IMR-90 (cell line): ENCODE measurements at regions not wholly inside any gene's neighbourhood (a gene's known extent, or its start where the extent isn't known, plus 50 kb on each side); places are given as distances from the start of the nearest gene placed in this dataset.
A peak's percentile ranks its signal among the peaks of the same experiment; 100 is the strongest.

Experiments
- ATAC-seq: fragments of 200-7000 bp; cut with Tn5 transposase; 2 replicates; pipeline ENCODE4 v1.9.1; 2020; ENCODE audit warnings: low read depth, mild to moderate bottlenecking, moderate library complexity
- BruUV-seq: library from RNA; stranded (reverse); fragments of 400-500 nt; replicated peaks from 2 replicates; lab custom pipeline; 2021; lab: Mats Ljungman, UMichigan
- CTCF ChIA-PET: fragments of 300-600 bp; formaldehyde crosslinking; extraction: SDS; loops from one replicate; lab custom pipeline; 2021; ENCODE audit warnings: antibody characterized with exemption; lab: Yijun Ruan, JAX
- POLR2A ChIA-PET: fragments of 300-600 bp; sonication (Branson Sonifier 250); formaldehyde crosslinking; loops from one replicate; lab custom pipeline; 2022; ENCODE audit warnings: antibody characterized with exemption; ENCODE audit not compliant: unreplicated experiment; lab: Charles Lee
- DNase-seq: peaks from one replicate; pipeline ENCODE4 v3.0.0; 2013
- H2AFZ ChIP-seq: replicated peaks from 2 replicates; pipeline ENCODE3; 2013; ENCODE audit warnings: low read length, mild to moderate bottlenecking; ENCODE audit not compliant: poor library complexity
- H2AK5ac ChIP-seq: 2 replicates; pipeline ENCODE4 v1.6.1; 2013; ENCODE audit warnings: low read depth, low read length, inconsistent platforms
- H2AK9ac ChIP-seq: replicated peaks from 2 replicates; pipeline ENCODE3; 2013; ENCODE audit warnings: mild to moderate bottlenecking, low read depth, low read length, moderate library complexity; ENCODE audit not compliant: poor library complexity
- H2BK120ac ChIP-seq: 2 replicates; pipeline ENCODE4 v1.6.1; 2013; ENCODE audit warnings: low read depth, low read length, inconsistent platforms
- H2BK15ac ChIP-seq: 3 replicates; pipeline ENCODE4 v1.6.1; 2013; ENCODE audit warnings: low read depth, low read length, inconsistent platforms
- H2BK20ac ChIP-seq: 2 replicates; pipeline ENCODE4 v1.6.1; 2013; ENCODE audit warnings: low read depth, mild to moderate bottlenecking, inconsistent platforms, low read length, moderate library complexity
- H2BK5ac ChIP-seq: 2 replicates; pipeline ENCODE4 v1.6.1; 2013; ENCODE audit warnings: mild to moderate bottlenecking, low read depth, low read length, inconsistent platforms; ENCODE audit not compliant: poor library complexity, severe bottlenecking
- H3K14ac ChIP-seq: replicated peaks from 2 replicates; pipeline ENCODE4 v1.6.1; 2013; ENCODE audit warnings: low read depth, low read length, inconsistent platforms
- H3K18ac ChIP-seq: 2 replicates; pipeline ENCODE4 v1.6.1; 2013; ENCODE audit warnings: low read depth, low read length, control low read depth
- H3K23ac ChIP-seq: 2 replicates; pipeline ENCODE4 v1.6.1; 2013; ENCODE audit warnings: low read depth, low read length, inconsistent platforms
- H3K27ac ChIP-seq: 2 replicates; pipeline ENCODE4 v1.5.1; 2013; ENCODE audit warnings: mild to moderate bottlenecking, control low read depth, low read length; ENCODE audit not compliant: insufficient read depth
- H3K27me3 ChIP-seq: 2 replicates; pipeline ENCODE4 v1.6.1; 2013; ENCODE audit warnings: low read length; ENCODE audit not compliant: control insufficient read depth, insufficient read depth
- H3K36me3 ChIP-seq: 2 replicates; pipeline ENCODE4 v1.6.1; 2013; ENCODE audit warnings: low read length, mixed read lengths; ENCODE audit not compliant: control insufficient read depth, insufficient read depth
- H3K4ac ChIP-seq: 2 replicates; pipeline ENCODE4 v1.6.1; 2013; ENCODE audit warnings: low read depth, low read length, inconsistent platforms
- H3K4me1 ChIP-seq: 2 replicates; pipeline ENCODE4 v1.6.1; 2013; ENCODE audit warnings: low read length, mixed read lengths; ENCODE audit not compliant: control insufficient read depth, insufficient read depth
- H3K4me2 ChIP-seq: 2 replicates; pipeline ENCODE4 v1.6.1; 2013; ENCODE audit warnings: low read depth, mild to moderate bottlenecking, control low read depth, low read length, moderate library complexity
- H3K4me3 ChIP-seq: 2 replicates; pipeline ENCODE4 v1.5.1; 2013; ENCODE audit warnings: low read depth, mild to moderate bottlenecking, control low read depth, low read length, moderate library complexity; ENCODE audit not compliant: insufficient read depth
- H3K56ac ChIP-seq: 2 replicates; pipeline ENCODE4 v1.6.1; 2013; ENCODE audit warnings: low read length, inconsistent platforms; ENCODE audit not compliant: insufficient read depth; ENCODE audit errors: extremely low read depth
- H3K79me1 ChIP-seq, 2 experiments: 2 replicates each; pipeline ENCODE4 v1.6.1; 2013; ENCODE audit warnings: low read length in 2 of 2, inconsistent platforms in 1 of 2, low read depth in 1 of 2
- H3K9ac ChIP-seq: 2 replicates; pipeline ENCODE4 v1.6.1; 2013; ENCODE audit warnings: low read depth, low read length, control low read depth
- H3K9me1 ChIP-seq: 2 replicates; pipeline ENCODE4 v1.6.1; 2013; ENCODE audit warnings: low read length, inconsistent platforms; ENCODE audit not compliant: insufficient read depth
- H3K9me3 ChIP-seq: 2 replicates; pipeline ENCODE4 v1.6.1; 2013; ENCODE audit warnings: low read length; ENCODE audit not compliant: control insufficient read depth, insufficient read depth
- H4K20me1 ChIP-seq: 2 replicates; pipeline ENCODE4 v1.6.1; 2013; ENCODE audit warnings: low read length, inconsistent platforms; ENCODE audit not compliant: insufficient read depth
- H4K5ac ChIP-seq: 2 replicates; pipeline ENCODE4 v1.6.1; 2013; ENCODE audit warnings: mild to moderate bottlenecking, low read depth, low read length, control low read depth
- H4K8ac ChIP-seq, 2 experiments: 2 replicates each; pipeline ENCODE4 v1.6.1; 2013; ENCODE audit warnings: low read depth in 2 of 2, low read length in 2 of 2, control low read depth in 1 of 2, inconsistent platforms in 1 of 2
- H4K91ac ChIP-seq: 2 replicates; pipeline ENCODE4 v1.6.1; 2013; ENCODE audit warnings: low read depth, low read length, inconsistent platforms; ENCODE audit not compliant: insufficient read depth
- BHLHE40 ChIP-seq: fragments of 150-350 bp; IDR thresholded peaks from 2 replicates; pipeline ENCODE4 v1.6.1; 2016; ENCODE audit warnings: mild to moderate bottlenecking, low read depth, low read length
- CEBPB ChIP-seq: IDR thresholded peaks from 2 replicates; pipeline ENCODE4 v1.6.1; 2012; ENCODE audit warnings: low read depth, low read length, improper control_type of control experiment
- CHD1 ChIP-seq: IDR thresholded peaks from 2 replicates; pipeline ENCODE4 v1.6.1; 2012; ENCODE audit warnings: low read depth, low read length, improper control_type of control experiment
- CTCF ChIP-seq: conservative IDR thresholded peaks from 2 replicates; pipeline ENCODE4 v1.5.1; 2012; ENCODE audit warnings: mild to moderate bottlenecking, low read depth, low read length, improper control_type of control experiment
- ELK1 ChIP-seq: fragments of 150-350 bp; IDR thresholded peaks from 2 replicates; pipeline ENCODE4 v1.6.1; 2016; ENCODE audit warnings: low read depth, mild to moderate bottlenecking, low read length, moderate library complexity, borderline replicate concordance
- FOS ChIP-seq: fragments of 150-350 bp; IDR thresholded peaks from 2 replicates; pipeline ENCODE4 v1.6.1; 2016; ENCODE audit warnings: low read depth, low read length
- MAFK ChIP-seq: IDR thresholded peaks from 2 replicates; pipeline ENCODE4 v1.6.1; 2012; ENCODE audit warnings: low read depth, low read length, improper control_type of control experiment
- MAZ ChIP-seq: IDR thresholded peaks from 2 replicates; pipeline ENCODE4 v1.6.1; 2012; ENCODE audit warnings: low read depth, mild to moderate bottlenecking, low read length, improper control_type of control experiment, moderate library complexity, borderline replicate concordance
- MXI1 ChIP-seq: IDR thresholded peaks from 2 replicates; pipeline ENCODE4 v1.6.1; 2012; ENCODE audit warnings: low read depth, mild to moderate bottlenecking, low read length, moderate library complexity, borderline replicate concordance
- NFE2L2 ChIP-seq: fragments of 150-350 bp; IDR thresholded peaks from 2 replicates; pipeline ENCODE4 v1.6.1; 2016; ENCODE audit warnings: low read depth, mild to moderate bottlenecking, low read length
- POLR2A ChIP-seq: IDR thresholded peaks from 2 replicates; pipeline ENCODE4 v1.6.1; 2012; ENCODE audit warnings: mild to moderate bottlenecking, low read depth, low read length
- RAD21 ChIP-seq: IDR thresholded peaks from 2 replicates; pipeline ENCODE4 v1.6.1; 2012; ENCODE audit warnings: low read length, improper control_type of control experiment
- RCOR1 ChIP-seq: IDR thresholded peaks from 2 replicates; pipeline ENCODE4 v1.6.1; 2012; ENCODE audit warnings: mild to moderate bottlenecking, low read length, improper control_type of control experiment; ENCODE audit not compliant: insufficient replicate concordance
- RFX5 ChIP-seq: IDR thresholded peaks from 2 replicates; pipeline ENCODE4 v1.8.0; 2012; ENCODE audit warnings: low read depth, mild to moderate bottlenecking, low read length, moderate library complexity
- SMC3 ChIP-seq: fragments of 150-350 bp; IDR thresholded peaks from 2 replicates; pipeline ENCODE4 v1.6.1; 2016; ENCODE audit warnings: low read depth, mild to moderate bottlenecking, antibody characterized with exemption, low read length, moderate library complexity
- USF2 ChIP-seq: fragments of 150-350 bp; IDR thresholded peaks from 2 replicates; pipeline ENCODE4 v1.6.1; 2017; ENCODE audit warnings: mild to moderate bottlenecking, antibody characterized with exemption, low read length, low read depth
- WGBS, 2 experiments: methylation state at CpG; one replicate each; pipeline versions ENCODE4 v1.1.5 to v1.1.7; 2013; ENCODE audit warnings: missing lambda C conversion rate in 2 of 2; ENCODE audit not compliant: insufficient read length in 1 of 2; ENCODE audit errors: extremely low coverage in 2 of 2; 5-methylcytosine and 5-hydroxymethylcytosine counted together
- dilution Hi-C: fragments of 300-500 bp; cut with HindIII; formaldehyde crosslinking; loops from one replicate; pipeline ENCODE4 v1.14.3; 2018; ENCODE audit warnings: low sequenced_read_pairs; ENCODE audit not compliant: unreplicated experiment
- in situ Hi-C: fragments of 300-500 bp; cut with MboI; formaldehyde crosslinking; loops from 3 replicates; pipeline ENCODE4 v1.14.3; 2019; ENCODE audit warnings: low sequenced_read_pairs, inconsistent platforms, mixed read lengths
- intact Hi-C: fragments of 100-400 bp; cut with micrococcal nuclease; formaldehyde crosslinking; loops from 2 replicates; pipeline ENCODE4 v1.10.0; 2022

- no peak overlapping the region for H2BK5ac ChIP-seq
- H3K18ac ChIP-seq: peak overlapping the region; percentile 81; the same call in 1 of the 2 replicates
- H3K4me2 ChIP-seq: peak overlapping the region; percentile 58; the same call in 1 of the 2 replicates
- BruUV-seq: no TSS peak
- dilution Hi-C loops (no loop called here), intact Hi-C loops (no loop called here), in situ Hi-C loops (no loop called here)
- peak overlapping the region; percentile 89; the same call in 1 of the 2 replicates for H3K4ac ChIP-seq
- peak overlapping the region; percentile 56; the same call in 1 of the 2 replicates for H3K14ac ChIP-seq
- no peak overlapping the region for H2BK20ac ChIP-seq
- ATAC-seq (no peak), DNase-seq (no peak)
- no peak overlapping the region for H2AK9ac ChIP-seq
- H2BK120ac ChIP-seq: peak overlapping the region; percentile 33; the same call in 1 of the 2 replicates
- peaks cover 3% of the 10 kb centered on the region for H3K36me3 ChIP-seq
- H2AK5ac ChIP-seq: peak overlapping the region; percentile 63; the same call in 1 of the 2 replicates
- no peak overlapping the region for H3K4me3 ChIP-seq
- ChIA-PET POLR2A (interaction anchor here (0.6 kb wide), 1 partner anchor 105 kb away, joined by 5 read pairs; no protein-coding TSS in a partner anchor), CTCF (no interaction called here)
- H3K79me1 ChIP-seq: peaks cover 63 to 91% of the 10 kb centered on the region in 2 experiments
- H3K9me1 ChIP-seq: peaks cover 46% of the 10 kb centered on the region
- no peak overlapping the region for H3K9ac ChIP-seq
- no peak overlapping the region for H4K8ac ChIP-seq
- no peak overlapping the region for H2BK15ac ChIP-seq
- H4K20me1 ChIP-seq: peaks cover 20% of the 10 kb centered on the region
- no peaks in the 10 kb centered on the region for H3K9me3 ChIP-seq
- peaks cover 33% of the 10 kb centered on the region for H3K4me1 ChIP-seq
- no peak overlapping the region for H2AFZ ChIP-seq
- no peak overlapping the region for H3K56ac ChIP-seq
- H3K27ac ChIP-seq: no peak overlapping the region
- TF ChIP-seq USF2: no peak
- no peak for TF ChIP-seq FOS
- no peak for TF ChIP-seq NFE2L2
- no peak for TF ChIP-seq RAD21
- no peak for TF ChIP-seq RFX5
- TF ChIP-seq MAZ: no peak
- TF ChIP-seq CHD1: no peak
- no peak for TF ChIP-seq BHLHE40
- TF ChIP-seq CEBPB: no peak
- no peak for TF ChIP-seq SMC3
- TF ChIP-seq ELK1: no peak
- no peak for TF ChIP-seq CTCF
- TF ChIP-seq POLR2A: no peak
- no peak for TF ChIP-seq MXI1
- no peak for TF ChIP-seq MAFK
- TF ChIP-seq RCOR1: no peak
- no peaks in the 10 kb centered on the region for H3K27me3 ChIP-seq
- H4K5ac ChIP-seq: no peak overlapping the region
- WGBS, 2 experiments: 60% methylated on average over 1 of the region's 7 CpGs; no CpG with 5 or more reads in 1 of the 2 experiments
- H3K23ac ChIP-seq: peak overlapping the region; percentile 83; the same call in 1 of the 2 replicates
- peak overlapping the region; percentile 47; the same call in 1 of the 2 replicates for H4K91ac ChIP-seq
Observed at GRCh38 chr19:46954502-46954992, 65.1 kb upstream of the NPAS1 start.
